T-cell (primary cell): ENCODE measurements at regions not wholly inside any gene's neighbourhood (a gene's known extent, or its start where the extent isn't known, plus 50 kb on each side); places are given as distances from the start of the nearest gene placed in this dataset.

ENCODE experiments used
- ATAC-seq, 4 experiments: fragments of 200-7000 bp in 3 of 4; fragments of 150-1000 bp in 1 of 4; cut with Tn5 transposase; replicated peaks in 1 of 4; 1 replicate in 3 of 4; 2 replicates in 1 of 4; pipeline ENCODE4 v1.10.0; 2021; ENCODE audit warnings: moderate library complexity in 3 of 4, mild to moderate bottlenecking in 2 of 4, moderate number of reproducible peaks in 1 of 4
- CTCF ChIA-PET, 2 donors: fragments of 300-600 bp; sonication (Branson Sonifier 250); formaldehyde crosslinking; loops; one replicate each; lab custom pipeline; 2022; ENCODE audit warnings: antibody characterized with exemption in 2 of 2; lab: Charles Lee
- POLR2A ChIA-PET, 2 donors: fragments of 300-600 bp; sonication (Branson Sonifier 250); formaldehyde crosslinking; loops; one replicate each; lab custom pipeline; 2022; ENCODE audit warnings: antibody characterized with exemption in 2 of 2; lab: Charles Lee
- DNase-seq, 35 experiments: peaks; one replicate each; pipeline versions ENCODE4 v3.0.0 to v3.0.0-alpha.2; 2013 to 2023
- H3K27ac ChIP-seq: one replicate; pipeline ENCODE4 v1.5.1; 2013; ENCODE audit warnings: low read length
- H3K27me3 ChIP-seq, 2 experiments: replicated peaks in 1 of 2; 1 replicate in 1 of 2; 2 replicates in 1 of 2; pipeline versions ENCODE4 v1.6.1 to v1.7.0; 2013; ENCODE audit warnings: low read length in 1 of 2, mixed read lengths in 1 of 2; ENCODE audit not compliant: control insufficient read depth in 2 of 2, insufficient read depth in 2 of 2; ENCODE audit errors: extremely low read depth in 1 of 2
- H3K36me3 ChIP-seq, 2 donors: 1 replicate in 1 of 2; 2 replicates in 1 of 2; pipeline versions ENCODE4 v1.6.1 to v1.7.0; 2013; ENCODE audit warnings: low read length in 1 of 2; ENCODE audit not compliant: control insufficient read depth in 2 of 2, insufficient read depth in 1 of 2; ENCODE audit errors: extremely low read depth in 1 of 2
- H3K4me1 ChIP-seq, 2 experiments: 1 replicate in 1 of 2; 2 replicates in 1 of 2; pipeline versions ENCODE4 v1.6.1 to v1.7.0; 2013; ENCODE audit warnings: low read length in 2 of 2, mixed read lengths in 1 of 2; ENCODE audit not compliant: insufficient read depth in 2 of 2, control insufficient read depth in 1 of 2; ENCODE audit errors: extremely low read depth in 1 of 2
- H3K4me3 ChIP-seq, 2 donors: 1 replicate in 1 of 2; 2 replicates in 1 of 2; pipeline versions ENCODE4 v1.5.1 to v1.7.0; 2013; ENCODE audit warnings: mild to moderate bottlenecking in 2 of 2, low read length in 1 of 2, moderate library complexity in 1 of 2; ENCODE audit not compliant: control insufficient read depth in 1 of 2; ENCODE audit errors: extremely low read depth in 1 of 2
- H3K9me3 ChIP-seq: 2 replicates; pipeline ENCODE4 v1.7.0; 2013
- H3K27ac Mint-ChIP-seq, 2 donors: one replicate each; pipeline ENCODE4 v1.8.0; 2020 to 2021; ENCODE audit warnings: mild to moderate bottlenecking in 2 of 2, mixed read lengths in 2 of 2
- H3K27me3 Mint-ChIP-seq, 2 donors: one replicate each; pipeline ENCODE4 v1.8.0; 2021 to 2022; ENCODE audit warnings: mixed read lengths in 2 of 2
- H3K36me3 Mint-ChIP-seq: one replicate; pipeline ENCODE4 v1.8.0; 2021; ENCODE audit warnings: mixed read lengths
- H3K4me1 Mint-ChIP-seq, 3 donors: one replicate each; pipeline ENCODE4 v1.8.0; 2020 to 2022; ENCODE audit warnings: mixed read lengths in 3 of 3, mild to moderate bottlenecking in 1 of 3
- H3K4me3 Mint-ChIP-seq, 3 donors: one replicate each; pipeline ENCODE4 v1.8.0; 2020 to 2022; ENCODE audit warnings: mild to moderate bottlenecking in 3 of 3, mixed read lengths in 3 of 3, moderate library complexity in 3 of 3
- H3K9me3 Mint-ChIP-seq, 3 donors: one replicate each; pipeline ENCODE4 v1.8.0; 2020 to 2022; ENCODE audit warnings: mixed read lengths in 3 of 3
- whole genome bisulfite sequencing: methylation state at CpG from one replicate; pipeline ENCODE4 v1.1.5; 2013; ENCODE audit warnings: missing lambda C conversion rate; ENCODE audit not compliant: insufficient coverage; 5-methylcytosine and 5-hydroxymethylcytosine counted together

DNA sequence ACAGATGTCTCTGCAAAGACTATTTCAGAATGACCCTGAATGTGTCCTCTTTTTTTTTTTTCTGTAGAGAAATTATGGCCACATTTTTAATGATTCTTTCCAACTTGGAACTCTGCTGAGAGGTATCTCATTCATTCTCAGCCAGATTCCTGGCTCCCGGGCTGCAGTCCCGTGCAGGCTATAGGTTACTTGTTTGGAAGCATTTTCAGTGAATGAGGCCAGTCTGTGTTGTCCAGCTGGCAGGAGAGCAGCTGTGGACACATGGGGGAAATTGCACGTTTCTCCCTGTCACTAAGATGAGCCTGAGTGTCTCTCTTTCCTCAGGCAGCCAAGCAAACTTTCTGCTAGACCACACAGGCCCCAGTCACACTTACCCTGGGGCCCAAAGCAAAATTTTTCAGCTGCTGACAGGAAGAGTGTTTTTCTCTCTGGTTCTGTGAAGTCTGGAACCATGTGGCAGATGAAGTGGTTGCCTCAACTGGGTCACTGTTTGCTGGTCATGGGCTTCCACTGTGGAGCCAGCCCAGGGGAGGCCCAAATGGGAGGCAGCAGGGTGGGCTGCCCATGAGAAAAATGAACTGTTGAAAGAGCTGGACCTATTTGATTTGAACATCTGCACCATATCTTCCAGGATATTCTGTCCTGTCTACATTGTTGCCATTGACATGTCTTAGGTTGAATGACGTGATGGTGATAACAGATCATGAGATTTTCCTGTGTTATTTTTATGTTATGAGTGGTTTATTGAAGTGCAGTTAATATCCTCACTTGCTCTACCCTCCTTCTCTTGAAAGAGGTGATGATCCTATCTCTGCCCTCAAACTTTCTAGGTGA, 431.2 kb downstream of the LPIN1 start:
- Mint-ChIP-seq H3K27ac (peak overlapping the region; percentile 83 to 88), H3K27me3 (no peaks in the 10 kb centered on the region), H3K36me3 (no peaks in the 10 kb centered on the region), H3K9me3 (no peaks in the 10 kb centered on the region), H3K4me3 (peak overlapping the region; percentile 22 to 62 (median 34)), H3K4me1 (peaks cover 38 to 60% (median 46%) of the 10 kb centered on the region in 3 donors)
- 40% methylated on average over 2 of the region's 4 CpGs for WGBS
- Histone ChIP-seq H3K27me3 (no peaks in the 10 kb centered on the region), H3K9me3 (no peaks in the 10 kb centered on the region), H3K36me3 (no peaks in the 10 kb centered on the region), H3K4me3 (peak overlapping the region in 1 of 2 donors; percentile 19), H3K27ac (peak overlapping the region; percentile 60), H3K4me1 (peaks cover 25 to 28% of the 10 kb centered on the region in 2 experiments)
- ATAC-seq = peak; percentile 70 to 90 (median 81)
- DNase-seq = peak in 18 of 35 experiments; percentile 3 to 41 (median 20)
- CTCF ChIA-PET = interaction anchor here in 1 of 2 donors (0.6 kb wide), 1 partner anchor 51 kb away, joined by 3 read pairs; no protein-coding TSS in a partner anchor
- POLR2A ChIA-PET = no interaction called here

DNA sequence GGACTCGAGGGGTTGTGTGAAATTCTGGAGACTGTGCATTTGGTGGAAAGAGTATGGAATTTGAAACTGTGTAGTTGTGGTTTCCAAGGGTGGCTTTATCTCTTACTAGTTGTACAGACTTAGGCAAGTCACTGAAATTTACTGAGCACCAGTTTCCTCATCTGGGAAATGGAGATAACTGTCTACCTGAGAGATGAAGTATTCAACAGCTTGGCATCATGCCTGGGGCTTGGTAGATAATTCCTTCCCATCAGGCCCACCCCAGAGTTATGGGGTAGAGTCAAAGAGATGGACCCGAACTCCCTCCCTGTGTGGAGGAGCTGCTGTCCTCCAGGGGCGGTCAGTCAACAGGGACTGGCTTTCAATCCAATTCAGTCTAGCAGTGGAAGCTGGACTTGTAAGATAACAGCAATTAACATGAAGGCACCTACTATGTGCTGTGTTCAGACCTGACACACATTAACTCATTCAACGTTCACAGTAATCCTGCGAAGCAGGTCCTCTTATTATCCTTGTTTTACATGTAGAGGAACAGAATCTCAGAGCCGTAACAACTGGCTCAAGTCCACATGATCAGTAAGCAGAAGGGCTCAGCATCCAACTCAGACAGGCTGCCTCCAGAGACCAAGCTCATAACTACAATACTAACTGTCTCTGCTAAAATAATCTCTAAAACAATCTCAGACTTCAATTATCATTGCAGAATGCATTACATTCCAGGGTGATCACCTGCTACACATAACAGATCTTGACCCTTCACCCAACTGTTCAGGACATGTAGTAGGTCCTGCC, 432.1 kb downstream of the LPIN1 start:
- H3K36me3 Mint-ChIP-seq = no peaks in the 10 kb centered on the region
- Histone ChIP-seq H3K36me3 (no peaks in the 10 kb centered on the region), H3K4me3 (no peak overlapping the region), H3K27me3 (no peaks in the 10 kb centered on the region), H3K27ac (peak overlapping the region; percentile 60), H3K4me1 (peaks cover 25 to 28% of the 10 kb centered on the region in 2 experiments), H3K9me3 (no peaks in the 10 kb centered on the region)
- ChIA-PET CTCF (interaction anchor here in 1 of 2 donors (0.6 kb wide), 2 partner anchors 89 to 537 kb away, joined by 3 to 8 read pairs; no protein-coding TSS in a partner anchor), POLR2A (interaction anchor here in 1 of 2 donors (1.4 kb wide), 1 partner anchor 9 kb away, joined by 3 read pairs; no protein-coding TSS in a partner anchor)
- no peaks in the 10 kb centered on the region for H3K9me3 Mint-ChIP-seq
- H3K27me3 Mint-ChIP-seq = no peaks in the 10 kb centered on the region
- H3K4me1 Mint-ChIP-seq = peaks cover 38 to 60% (median 46%) of the 10 kb centered on the region in 3 donors
- DNase-seq (no peak), ATAC-seq (no peak)
- 97% methylated on average over 4 of the region's 6 CpGs for WGBS
- H3K27ac Mint-ChIP-seq = peak overlapping the region; percentile 83 to 88
- peak overlapping the region in 1 of 3 donors; percentile 62 for H3K4me3 Mint-ChIP-seq

DNA sequence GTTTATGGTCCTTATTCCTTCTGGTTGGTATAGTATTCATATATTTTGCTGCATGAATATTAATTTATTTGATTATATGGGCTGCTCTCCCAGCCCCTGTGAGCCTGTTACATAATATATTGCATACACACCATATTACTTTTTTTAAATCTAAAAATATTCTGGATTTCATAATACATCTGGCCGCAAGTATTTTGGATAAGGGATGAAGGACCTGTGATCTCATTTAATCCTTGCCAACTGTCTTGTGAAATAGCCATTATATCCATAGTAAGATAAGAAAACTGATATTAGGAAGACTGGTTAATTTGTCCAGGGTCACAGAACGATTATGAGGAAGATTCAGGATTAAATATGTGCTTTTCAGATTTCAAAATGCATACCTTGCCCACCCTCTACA, 433.6 kb downstream of the LPIN1 start:
- CTCF ChIA-PET = no interaction called here

DNA sequence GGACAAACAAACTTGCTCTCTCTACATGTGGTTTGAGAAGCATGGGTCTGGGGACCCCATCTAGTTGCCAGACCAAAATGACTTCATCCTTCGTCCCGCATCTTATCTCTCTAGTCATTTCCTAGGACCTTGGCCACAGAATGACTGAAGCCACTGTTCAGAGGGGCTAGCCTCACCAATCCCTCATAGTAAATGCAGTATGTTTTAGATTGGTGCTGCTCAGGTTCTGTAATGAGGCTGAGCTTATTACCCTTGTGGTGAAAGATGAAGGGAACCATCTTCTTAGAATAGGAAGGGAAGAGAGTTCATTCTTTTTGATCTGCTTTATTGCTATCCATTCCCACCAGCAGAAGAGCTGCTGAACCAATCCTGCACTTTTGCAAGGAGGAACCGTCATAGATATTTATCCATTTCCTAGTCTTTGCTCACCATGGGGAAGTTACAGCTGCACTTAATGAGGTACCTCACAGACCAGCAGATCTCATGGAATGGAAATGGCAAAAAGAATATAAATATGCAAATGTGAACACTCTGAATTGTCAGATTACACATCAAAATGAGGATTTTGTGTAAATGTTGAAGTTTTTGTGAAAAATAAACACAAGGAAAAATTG, 436.7 kb downstream of the LPIN1 start:
- no CpG with 5 or more reads among the region's 3 CpGs for WGBS
- Mint-ChIP-seq H3K36me3 (no peaks in the 10 kb centered on the region), H3K4me1 (peaks cover 8 to 22% (median 16%) of the 10 kb centered on the region in 3 donors), H3K27me3 (no peaks in the 10 kb centered on the region), H3K4me3 (no peak overlapping the region), H3K27ac (no peak overlapping the region), H3K9me3 (no peaks in the 10 kb centered on the region)
- H3K9me3 ChIP-seq = no peaks in the 10 kb centered on the region
- CTCF ChIA-PET = no interaction called here
- H3K27ac ChIP-seq = no peak overlapping the region
- H3K27me3 ChIP-seq = no peaks in the 10 kb centered on the region
- H3K4me3 ChIP-seq = no peak overlapping the region
- no peaks in the 10 kb centered on the region for H3K36me3 ChIP-seq
- peaks cover 4 to 9% of the 10 kb centered on the region in 2 experiments for H3K4me1 ChIP-seq
- ATAC-seq = no peak
- POLR2A ChIA-PET = interaction anchor here in 1 of 2 donors (0.6 kb wide), 1 partner anchor 247 kb away, joined by 4 read pairs; no protein-coding TSS in a partner anchor
- no peak for DNase-seq

More for the DNA sequence above, 433.6 kb downstream of the LPIN1 start:
- Mint-ChIP-seq H3K4me1 (peaks cover 38 to 53% (median 45%) of the 10 kb centered on the region in 3 donors), H3K9me3 (no peaks in the 10 kb centered on the region), H3K36me3 (no peaks in the 10 kb centered on the region), H3K27ac (no peak overlapping the region), H3K27me3 (no peaks in the 10 kb centered on the region), H3K4me3 (no peak overlapping the region)
- Histone ChIP-seq H3K27me3 (no peaks in the 10 kb centered on the region), H3K27ac (no peak overlapping the region), H3K9me3 (no peaks in the 10 kb centered on the region), H3K36me3 (no peaks in the 10 kb centered on the region), H3K4me1 (peaks cover 25 to 28% of the 10 kb centered on the region in 2 experiments), H3K4me3 (no peak overlapping the region)
- no CpG with 5 or more reads among the region's 2 CpGs for WGBS
- ATAC-seq = no peak
- no peak for DNase-seq
- POLR2A ChIA-PET = no interaction called here

DNA sequence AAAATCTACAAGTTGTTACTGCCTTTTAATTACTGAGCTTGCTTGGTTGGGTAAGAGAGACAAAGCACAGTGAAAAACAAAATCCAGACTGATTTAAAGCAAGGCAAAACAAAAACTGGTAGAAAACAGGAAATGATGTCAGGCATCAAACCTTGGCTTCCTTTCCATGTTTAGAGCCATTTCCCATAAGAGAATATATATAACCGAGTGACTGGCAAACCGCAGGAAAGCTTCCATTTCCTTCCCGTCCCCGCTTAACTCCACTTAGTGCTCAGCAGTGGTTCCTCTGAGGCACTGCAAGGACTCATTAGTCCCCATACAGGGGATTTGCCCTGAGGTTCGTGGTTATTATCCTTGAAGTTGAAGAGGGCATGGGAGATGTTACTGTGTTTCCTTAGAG, 446.3 kb downstream of the LPIN1 start:
- H3K27ac Mint-ChIP-seq = peak overlapping the region; percentile 75 to 76
- Histone ChIP-seq H3K9me3 (no peaks in the 10 kb centered on the region), H3K4me1 (peaks cover 5 to 8% of the 10 kb centered on the region in 2 experiments), H3K36me3 (no peaks in the 10 kb centered on the region), H3K27ac (peak overlapping the region; percentile 31), H3K4me3 (no peak overlapping the region), H3K27me3 (peaks cover 0 to 4% of the 10 kb centered on the region in 2 experiments)
- 35% methylated on average over 2 of the region's 5 CpGs for WGBS
- ATAC-seq (peak in 3 of 4 experiments; percentile 17 to 67 (median 46)), DNase-seq (peak in 10 of 35 experiments; percentile 3 to 38 (median 15))
- ChIA-PET CTCF (no interaction called here), POLR2A (no interaction called here)
- no peaks in the 10 kb centered on the region for H3K27me3 Mint-ChIP-seq
- H3K36me3 Mint-ChIP-seq = no peaks in the 10 kb centered on the region
- peaks cover 0 to 11% (median 2%) of the 10 kb centered on the region in 3 donors for H3K9me3 Mint-ChIP-seq
- peak overlapping the region in 1 of 3 donors; percentile 15 for H3K4me3 Mint-ChIP-seq
- H3K4me1 Mint-ChIP-seq = peaks cover 17 to 21% (median 18%) of the 10 kb centered on the region in 3 donors

DNA sequence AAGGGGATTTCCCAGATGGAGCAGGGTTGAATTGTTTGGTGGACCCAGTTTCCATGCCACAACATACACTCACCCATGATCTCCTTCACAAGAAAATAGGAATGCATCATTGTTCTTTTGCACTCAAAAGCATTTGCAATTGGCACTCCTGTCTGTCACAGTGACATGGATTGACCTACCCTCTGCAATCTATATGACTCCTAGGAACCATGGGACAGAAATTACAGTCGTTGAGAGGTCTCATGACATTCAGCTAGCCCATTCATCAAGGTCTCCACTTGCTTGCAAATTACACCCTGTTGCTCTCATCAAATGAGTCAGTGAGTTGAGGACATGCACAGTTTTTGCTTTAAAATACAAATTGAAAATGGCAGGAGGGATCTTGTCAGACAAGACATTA, 448.5 kb downstream of the LPIN1 start:
- no peak overlapping the region for H3K27ac Mint-ChIP-seq
- no peaks in the 10 kb centered on the region for H3K9me3 ChIP-seq
- no peaks in the 10 kb centered on the region for H3K27me3 Mint-ChIP-seq
- H3K4me1 Mint-ChIP-seq = peaks cover 17 to 21% (median 18%) of the 10 kb centered on the region in 3 donors
- no peaks in the 10 kb centered on the region for H3K36me3 Mint-ChIP-seq
- DNase-seq (no peak), ATAC-seq (no peak)
- ChIA-PET POLR2A (no interaction called here), CTCF (no interaction called here)
- peaks cover 5 to 8% of the 10 kb centered on the region in 2 experiments for H3K4me1 ChIP-seq
- peaks cover 0 to 17% (median 2%) of the 10 kb centered on the region in 3 donors for H3K9me3 Mint-ChIP-seq
- H3K4me3 Mint-ChIP-seq = no peak overlapping the region
- no peaks in the 10 kb centered on the region for H3K36me3 ChIP-seq
- no peak overlapping the region for H3K4me3 ChIP-seq
- WGBS = no CpG with 5 or more reads among the region's 1 CpG
- no peaks in the 10 kb centered on the region for H3K27me3 ChIP-seq
- H3K27ac ChIP-seq = no peak overlapping the region
